Smooth muscle cell (in vitro differentiated cells): ENCODE measurements at regions not wholly inside any gene's neighbourhood (a gene's known extent, or its start where the extent isn't known, plus 50 kb on each side); places are given as distances from the start of the nearest gene placed in this dataset.
"Not testable (repeated sequence)": the region's sequence is repeated elsewhere in the genome, so short reads cannot be mapped to it uniquely, and the experiment has no call there.

ENCODE experiments used
- DNase-seq: peaks from one replicate; lab custom pipeline; 2025; ENCODE audit not compliant: unreplicated experiment; lab: John Stamatoyannopoulos, UW
- H2AFZ ChIP-seq: fragments of 200-600 bp; sonication (generic); 2 replicates; pipeline ENCODE4 v1.6.0; 2016; ENCODE audit warnings: antibody characterized with exemption, low read depth, mild to moderate bottlenecking
- H3F3A ChIP-seq: fragments of 200-600 bp; sonication (generic); 2 replicates; pipeline ENCODE4 v1.6.0; 2017; ENCODE audit warnings: antibody characterized with exemption, low read depth
- H3K27ac ChIP-seq: fragments of 200-600 bp; sonication (generic); 2 replicates; pipeline ENCODE4 v1.5.1; 2016; ENCODE audit warnings: low read depth, mild to moderate bottlenecking
- H3K27me3 ChIP-seq: fragments of 200-600 bp; sonication (generic); 2 replicates; pipeline ENCODE4 v1.6.1; 2016; ENCODE audit warnings: low read depth, mild to moderate bottlenecking
- H3K36me3 ChIP-seq: fragments of 200-600 bp; sonication (generic); 2 replicates; pipeline ENCODE4 v1.5.1; 2016; ENCODE audit warnings: low read depth
- H3K4me1 ChIP-seq: fragments of 200-600 bp; sonication (generic); 2 replicates; pipeline ENCODE4 v1.5.1; 2016; ENCODE audit warnings: low read depth
- H3K4me2 ChIP-seq: fragments of 200-600 bp; sonication (generic); 2 replicates; pipeline ENCODE4 v1.6.0; 2016; ENCODE audit warnings: mild to moderate bottlenecking
- H3K4me3 ChIP-seq: fragments of 200-600 bp; sonication (generic); 2 replicates; pipeline ENCODE4 v1.5.1; 2016; ENCODE audit warnings: mild to moderate bottlenecking
- H3K79me2 ChIP-seq: fragments of 200-600 bp; sonication (generic); 2 replicates; pipeline ENCODE4 v1.6.0; 2016; ENCODE audit warnings: low read depth, mild to moderate bottlenecking
- H3K9ac ChIP-seq: fragments of 200-600 bp; sonication (generic); 2 replicates; pipeline ENCODE4 v1.6.0; 2016; ENCODE audit warnings: low read depth
- H3K9me3 ChIP-seq: fragments of 200-600 bp; sonication (generic); replicated peaks from 2 replicates; pipeline ENCODE4 v1.5.1; 2016; ENCODE audit warnings: low read depth
- H4K20me1 ChIP-seq: fragments of 200-600 bp; sonication (generic); 2 replicates; pipeline ENCODE4 v1.6.0; 2016; ENCODE audit warnings: low read depth
- CTCF ChIP-seq: fragments of 200-600 bp; sonication (generic); IDR thresholded peaks from 2 replicates; pipeline ENCODE4 v1.5.1; 2017; ENCODE audit warnings: borderline replicate concordance, mild to moderate bottlenecking, antibody characterized with exemption; ENCODE audit not compliant: insufficient read depth, poor library complexity, severe bottlenecking
- WGBS: methylation state at CpG from one replicate; pipeline ENCODE4 v1.1.7; 2016; ENCODE audit warnings: low lambda C conversion rate; 5-methylcytosine and 5-hydroxymethylcytosine counted together

- no peaks in the 10 kb centered on the region for H3F3A ChIP-seq
- H2AFZ ChIP-seq, result no peak overlapping the region
- H3K4me3 ChIP-seq, result no peak overlapping the region
- peaks cover 7% of the 10 kb centered on the region for H3K4me1 ChIP-seq
- H3K36me3 ChIP-seq, result no peaks in the 10 kb centered on the region
- WGBS, result 57% methylated on average over 3 of the region's 3 CpGs
- no peak for DNase-seq
- TF ChIP-seq CTCF, result no peak
- no peak overlapping the region for H3K9ac ChIP-seq
- H3K27me3 ChIP-seq, result no peaks in the 10 kb centered on the region
- no peak overlapping the region for H3K4me2 ChIP-seq
- H3K27ac ChIP-seq, result no peak overlapping the region
- H3K79me2 ChIP-seq, result no peaks in the 10 kb centered on the region
- no peaks in the 10 kb centered on the region for H3K9me3 ChIP-seq
- no peaks in the 10 kb centered on the region for H4K20me1 ChIP-seq
Observed at GRCh38 chr6:79404261-79404660, 133.0 kb downstream of the LCA5 start.

GRCh38 chr6:79403563-79403962 is 133.7 kb downstream of the LCA5 start:
- Histone ChIP-seq H3K4me2 (no peak overlapping the region), H3K27me3 (no peaks in the 10 kb centered on the region), H3K4me3 (no peak overlapping the region), H3K27ac (no peak overlapping the region), H2AFZ (no peak overlapping the region), H3K9me3 (no peaks in the 10 kb centered on the region), H3F3A (no peaks in the 10 kb centered on the region), H3K9ac (no peak overlapping the region), H3K79me2 (no peaks in the 10 kb centered on the region), H3K4me1 (peaks cover 7% of the 10 kb centered on the region), H3K36me3 (no peaks in the 10 kb centered on the region), H4K20me1 (no peaks in the 10 kb centered on the region)
- DNase-seq, result no peak
- 95% methylated on average over 1 of the region's 1 CpG for WGBS
- TF ChIP-seq CTCF, result no peak

GRCh38 chr6:79403086-79403485 is 134.1 kb downstream of the LCA5 start:
- no peak overlapping the region for H3K4me2 ChIP-seq
- no peak overlapping the region for H3K27ac ChIP-seq
- H4K20me1 ChIP-seq, result no peaks in the 10 kb centered on the region
- no peak for DNase-seq
- peaks cover 7% of the 10 kb centered on the region for H3K4me1 ChIP-seq
- H3K9me3 ChIP-seq, result no peaks in the 10 kb centered on the region
- H3K79me2 ChIP-seq, result no peaks in the 10 kb centered on the region
- no peak overlapping the region for H3K4me3 ChIP-seq
- H3K9ac ChIP-seq, result no peak overlapping the region
- no peak for TF ChIP-seq CTCF
- H3F3A ChIP-seq, result no peaks in the 10 kb centered on the region
- no peaks in the 10 kb centered on the region for H3K36me3 ChIP-seq
- no peaks in the 10 kb centered on the region for H3K27me3 ChIP-seq
- H2AFZ ChIP-seq, result no peak overlapping the region

GRCh38 chr6:79399499-79399898 is 137.7 kb downstream of the LCA5 start:
- H3K27ac ChIP-seq, result no peak overlapping the region
- H4K20me1 ChIP-seq, result no peaks in the 10 kb centered on the region
- no peaks in the 10 kb centered on the region for H3K9me3 ChIP-seq
- H3K4me1 ChIP-seq, result peaks cover under 1% of the 10 kb centered on the region
- no peaks in the 10 kb centered on the region for H3K79me2 ChIP-seq
- H2AFZ ChIP-seq, result no peak overlapping the region
- H3K4me2 ChIP-seq, result no peak overlapping the region
- no peaks in the 10 kb centered on the region for H3K27me3 ChIP-seq
- WGBS, result 65% methylated on average over 3 of the region's 3 CpGs
- DNase-seq, result no peak
- no peaks in the 10 kb centered on the region for H3K36me3 ChIP-seq
- H3K9ac ChIP-seq, result no peak overlapping the region
- no peaks in the 10 kb centered on the region for H3F3A ChIP-seq
- no peak overlapping the region for H3K4me3 ChIP-seq
- TF ChIP-seq CTCF, result no peak

GRCh38 chr6:79398617-79399016 is 138.6 kb downstream of the LCA5 start:
- not testable (repeated sequence) for DNase-seq
- WGBS, result 98% methylated on average over 2 of the region's 2 CpGs

More at GRCh38 chr6:79398617-79399016, 138.6 kb downstream of the LCA5 start:
- not testable (repeated sequence) for H3K79me2 ChIP-seq, H2AFZ ChIP-seq, H3K27ac ChIP-seq, H3K4me3 ChIP-seq, H3F3A ChIP-seq, H3K9ac ChIP-seq, H3K27me3 ChIP-seq, H3K4me2 ChIP-seq, H3K36me3 ChIP-seq, H4K20me1 ChIP-seq, H3K9me3 ChIP-seq, H3K4me1 ChIP-seq
